ENCODE measurements at regions not wholly inside any gene's neighbourhood (a gene's known extent, or its start where the extent isn't known, plus 50 kb on each side); places are given as distances from the start of the nearest gene placed in this dataset.

- no peak overlapping the region for H3K4me3 ChIP-seq
- intact Hi-C loops (cut with micrococcal nuclease): no loop called here
- H3K36me3 ChIP-seq: no peaks in the 10 kb centered on the region
Observed at GRCh38 chr1:80825067-80825466, 975.7 kb upstream of the ADGRL2 start.

GRCh38 chr1:80818211-80818610 lies 982.5 kb upstream of the ADGRL2 start:
- Histone ChIP-seq H3K36me3 (no peaks in the 10 kb centered on the region), H3K4me1 (no peaks in the 10 kb centered on the region), H3K27me3 (ENCODE audit: low read depth) (no peaks in the 10 kb centered on the region), H3K4me3 (no peak overlapping the region), H3K9me3 (replicated peaks) (no peaks in the 10 kb centered on the region), H3K27ac (replicated peaks) (no peak overlapping the region)
- intact Hi-C loops (cut with micrococcal nuclease): no loop called here
- no peak for DNase-seq
- TF ChIP-seq CTCF (IDR thresholded peaks at IDR 0.05; ENCODE audit: borderline replicate concordance): no peak

More at GRCh38 chr1:80825067-80825466, 975.7 kb upstream of the ADGRL2 start:
- DNase-seq: no peak
- no peak for TF ChIP-seq CTCF (IDR thresholded peaks at IDR 0.05; ENCODE audit: borderline replicate concordance)
- H3K27me3 ChIP-seq (ENCODE audit: low read depth): no peaks in the 10 kb centered on the region
- H3K4me1 ChIP-seq: no peaks in the 10 kb centered on the region
- no peaks in the 10 kb centered on the region for H3K9me3 ChIP-seq (replicated peaks)
- H3K27ac ChIP-seq (replicated peaks): no peak overlapping the region

GRCh38 chr1:80807981-80808380 lies 992.8 kb upstream of the ADGRL2 start:
- intact Hi-C loops (cut with micrococcal nuclease): no loop called here
- DNase-seq: no peak
- no peaks in the 10 kb centered on the region for H3K27me3 ChIP-seq (ENCODE audit: low read depth)

GRCh38 chr1:80806431-80806830 lies 994.3 kb upstream of the ADGRL2 start:
- no peak overlapping the region for H3K27ac ChIP-seq (replicated peaks)
- H3K4me3 ChIP-seq: no peak overlapping the region
- H3K36me3 ChIP-seq: no peaks in the 10 kb centered on the region
- H3K4me1 ChIP-seq: no peaks in the 10 kb centered on the region
- intact Hi-C loops (cut with micrococcal nuclease): no loop called here
- no peaks in the 10 kb centered on the region for H3K27me3 ChIP-seq (ENCODE audit: low read depth)
- no peak for TF ChIP-seq CTCF (IDR thresholded peaks at IDR 0.05; ENCODE audit: borderline replicate concordance)
- DNase-seq: no peak
- no peaks in the 10 kb centered on the region for H3K9me3 ChIP-seq (replicated peaks)

More at GRCh38 chr1:80807981-80808380, 992.8 kb upstream of the ADGRL2 start:
- Histone ChIP-seq H3K27ac (replicated peaks) (no peak overlapping the region), H3K4me3 (no peak overlapping the region), H3K4me1 (no peaks in the 10 kb centered on the region), H3K36me3 (no peaks in the 10 kb centered on the region), H3K9me3 (replicated peaks) (no peaks in the 10 kb centered on the region)
- no peak for TF ChIP-seq CTCF (IDR thresholded peaks at IDR 0.05; ENCODE audit: borderline replicate concordance)

- H3K4me1 ChIP-seq: no peaks in the 10 kb centered on the region
- H3K36me3 ChIP-seq: no peaks in the 10 kb centered on the region
- intact Hi-C loops (cut with micrococcal nuclease): no loop called here
- no peaks in the 10 kb centered on the region for H3K27me3 ChIP-seq (ENCODE audit: low read depth)
- no peaks in the 10 kb centered on the region for H3K9me3 ChIP-seq (replicated peaks)
- TF ChIP-seq CTCF (IDR thresholded peaks at IDR 0.05; ENCODE audit: borderline replicate concordance): no peak
- H3K4me3 ChIP-seq: no peak overlapping the region
- no peak for DNase-seq
- no peak overlapping the region for H3K27ac ChIP-seq (replicated peaks)
Observed at GRCh38 chr1:80801695-80802094, 999.0 kb upstream of the ADGRL2 start.

- no peaks in the 10 kb centered on the region for H3K9me3 ChIP-seq (replicated peaks)
- no peak overlapping the region for H3K27ac ChIP-seq (replicated peaks)
- no peaks in the 10 kb centered on the region for H3K4me1 ChIP-seq
- intact Hi-C loops (cut with micrococcal nuclease): no loop called here
- H3K36me3 ChIP-seq: no peaks in the 10 kb centered on the region
- no peak for DNase-seq
- no peak for TF ChIP-seq CTCF (IDR thresholded peaks at IDR 0.05; ENCODE audit: borderline replicate concordance)
- H3K4me3 ChIP-seq: no peak overlapping the region
- H3K27me3 ChIP-seq (ENCODE audit: low read depth): no peaks in the 10 kb centered on the region
Observed at GRCh38 chr1:80799457-80799856, 1001.3 kb upstream of the ADGRL2 start.
